PC-3 (cell line): ENCODE measurements at regions not wholly inside any gene's neighbourhood (a gene's known extent, or its start where the extent isn't known, plus 50 kb on each side); places are given as distances from the start of the nearest gene placed in this dataset.

Source experiments
- CTCF ChIP-seq: fragments of 300-600 bp; sonication (generic); conservative IDR thresholded peaks from 2 replicates; pipeline ENCODE4 v1.5.1; 2017; ENCODE audit warnings: antibody characterized with exemption, low read depth, mild to moderate bottlenecking, low read length
- EZH2 ChIP-seq: fragments of 300-600 bp; sonication (generic); IDR thresholded peaks from one replicate; pipeline ENCODE4 v1.6.1; 2017; ENCODE audit warnings: antibody characterized with exemption, mild to moderate bottlenecking, low read length; ENCODE audit not compliant: unreplicated experiment
- EZH2phosphoT487 ChIP-seq: fragments of 300-600 bp; sonication (generic); IDR thresholded peaks from 2 replicates; pipeline ENCODE4 v1.6.1; 2018; ENCODE audit warnings: mild to moderate bottlenecking, antibody characterized with exemption, low read length, borderline replicate concordance

- TF ChIP-seq EZH2, result no peak
- no peak for TF ChIP-seq CTCF
- TF ChIP-seq EZH2phosphoT487, result no peak
Measured at GRCh38 chr13:34412295-34412694, 529.8 kb upstream of the NBEA start.
